Ureter (tissue), 1 donor: ENCODE measurements at regions not wholly inside any gene's neighbourhood (a gene's known extent, or its start where the extent isn't known, plus 50 kb on each side); places are given as distances from the start of the nearest gene placed in this dataset.

Experiments
- DNase-seq: peaks from one replicate; pipeline ENCODE4 v3.0.0-alpha.2; 2020; ENCODE audit warnings: low spot score
- donor health status: DM: yes; HTN: yes; CAD: no.

DNA sequence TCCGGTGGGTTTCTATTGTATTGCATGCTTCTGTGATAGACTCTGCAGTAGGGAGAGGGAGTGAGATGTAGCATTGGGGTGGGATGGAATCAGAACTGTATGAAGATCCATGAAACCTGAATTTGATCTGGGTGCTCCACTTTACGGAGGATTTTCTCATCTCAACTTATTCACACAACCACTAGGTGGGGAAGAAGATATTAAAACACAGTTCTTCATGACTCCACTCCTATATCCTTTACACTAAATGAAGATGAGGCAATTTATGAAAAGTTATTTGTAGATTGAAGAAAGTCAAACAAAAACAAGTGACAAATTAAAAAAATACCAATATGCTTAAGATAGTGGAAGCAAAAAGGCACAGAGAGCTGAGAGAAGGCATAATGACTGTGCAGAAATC lies 92.6 kb upstream of the PDGFD start:
- DNase-seq = no peak

- no peak for DNase-seq
These were observed 90.4 kb upstream of the PDGFD start for GRCh38 chr11:104254347-104254746.

GRCh38 chr11:104246590-104246989 lies 82.6 kb upstream of the PDGFD start:
- DNase-seq = no peak

DNA sequence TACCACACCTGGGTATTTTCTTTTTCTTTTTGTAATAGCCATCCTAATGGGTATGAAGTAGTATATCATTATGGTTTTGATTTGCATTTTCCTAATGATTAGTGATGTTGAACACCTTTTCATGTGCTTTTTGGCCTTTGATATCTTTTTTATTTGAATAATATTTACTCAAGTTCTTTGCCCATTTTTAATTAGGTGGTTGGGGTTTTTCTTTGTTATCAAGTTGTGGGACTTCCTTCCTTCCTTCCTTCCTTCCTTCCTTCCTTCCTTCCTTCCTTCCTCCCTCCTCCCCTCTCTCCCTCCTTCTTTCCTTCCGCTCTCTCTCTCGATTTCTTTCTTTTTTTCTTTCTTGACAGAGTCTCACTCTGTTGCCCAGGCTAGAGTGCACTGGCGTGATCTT lies 75.0 kb upstream of the PDGFD start:
- no peak for DNase-seq

GRCh38 chr11:104225047-104225446 lies 61.1 kb upstream of the PDGFD start:
- no peak for DNase-seq

GRCh38 chr11:104222464-104222863 lies 58.5 kb upstream of the PDGFD start:
- no peak for DNase-seq

GRCh38 chr11:104221455-104221854 lies 57.5 kb upstream of the PDGFD start:
- no peak for DNase-seq

DNA sequence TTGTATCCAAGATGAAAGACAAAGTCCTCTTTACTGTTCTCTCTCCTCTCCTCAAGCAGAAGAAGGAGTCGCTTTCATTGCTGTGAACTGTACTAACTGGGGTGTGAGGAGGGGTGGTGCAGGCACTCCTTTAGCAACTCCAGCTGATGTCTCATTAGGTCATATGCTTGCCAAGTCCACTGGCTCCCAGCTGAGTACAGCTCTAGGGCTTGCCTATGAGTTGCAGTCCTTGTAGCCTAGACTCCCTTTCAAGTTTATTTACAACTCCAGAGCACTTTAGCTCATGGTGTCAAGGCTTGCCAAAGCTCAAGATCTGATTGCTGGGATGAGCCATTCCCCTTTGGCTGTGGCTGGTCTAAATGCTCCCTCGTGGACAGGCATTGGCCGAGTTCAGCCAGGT lies 55.1 kb upstream of the PDGFD start:
- DNase-seq = no peak

DNA sequence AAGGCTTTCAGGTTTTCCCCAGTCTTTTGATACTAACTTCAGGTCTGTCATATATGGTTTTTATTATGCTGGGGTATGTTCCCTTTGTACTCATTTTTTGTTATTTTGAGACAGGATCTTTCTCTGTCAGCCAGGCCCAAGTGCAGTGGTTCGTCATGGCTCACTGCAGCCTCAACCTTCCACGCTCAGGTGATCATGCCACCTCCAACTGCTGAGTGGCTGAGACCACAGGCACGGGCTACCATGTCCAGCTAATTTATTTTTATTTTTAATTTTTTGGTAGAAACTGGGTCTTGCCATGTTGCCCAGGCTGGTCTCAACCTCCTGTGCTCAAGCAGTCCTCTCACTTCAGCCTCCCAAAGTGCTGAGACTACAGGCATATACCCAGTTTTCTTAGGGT lies 50.6 kb upstream of the PDGFD start:
- DNase-seq = no peak
